ENCODE measurements at regions not wholly inside any gene's neighbourhood (a gene's known extent, or its start where the extent isn't known, plus 50 kb on each side); places are given as distances from the start of the nearest gene placed in this dataset.

DNA sequence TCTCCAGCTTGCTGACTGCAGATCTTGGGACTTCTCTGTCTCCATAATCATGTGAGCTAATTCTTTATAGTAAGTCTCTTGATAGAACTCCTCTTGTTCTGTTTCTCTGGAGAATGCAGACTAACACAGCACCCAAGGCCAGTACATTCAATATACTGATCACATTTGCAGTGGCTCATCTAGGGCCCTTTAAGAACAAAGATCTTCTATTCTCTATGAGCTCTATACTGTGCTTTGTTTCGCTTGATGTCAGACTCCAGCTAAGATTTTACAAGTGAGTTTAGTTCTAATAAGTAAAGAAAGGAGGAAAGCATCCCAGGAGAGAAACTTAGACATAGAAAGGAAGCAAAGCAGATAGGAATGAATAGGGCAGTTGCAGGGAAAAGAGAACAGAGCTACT, 69.3 kb upstream of the TMPO start:
- Histone ChIP-seq H3K79me2 (ENCODE audit: control insufficient read depth, insufficient read depth, low read length) (no peaks in the 10 kb centered on the region), H4K20me1 (ENCODE audit: control insufficient read depth, insufficient read depth) (no peaks in the 10 kb centered on the region), H2AFZ (ENCODE audit: control insufficient read depth, low read depth, low read length) (no peak overlapping the region), H3K4me3 (no peak overlapping the region), H3K27me3 (replicated peaks in 1 of 2; ENCODE audit: control insufficient read depth in 2 of 2, insufficient read depth in 2 of 2, low read length in 1 of 2) (no peaks in the 10 kb centered on the region; a peak in 1 of 4 replicates), H3K4me2 (ENCODE audit: control insufficient read depth, insufficient read depth) (no peak overlapping the region), H3K9ac (ENCODE audit: control insufficient read depth, insufficient read depth, low read length) (no peak overlapping the region), H3K4me1 (ENCODE audit: control insufficient read depth, insufficient read depth, low read length) (no peaks in the 10 kb centered on the region), H3K27ac (ENCODE audit: control insufficient read depth, insufficient read depth) (no peak overlapping the region), H3K36me3 (ENCODE audit: control insufficient read depth in 2 of 2, insufficient read depth in 2 of 2, low read length in 1 of 2) (no peaks in the 10 kb centered on the region), H3K9me3 (replicated peaks; ENCODE audit: control insufficient read depth, insufficient read depth, low read length) (no peaks in the 10 kb centered on the region)
- ChIA-PET RAD21 (ENCODE audit: unreplicated experiment) (no interaction called here), CTCF (interaction anchor here (0.6 to 1.9 kb wide), 2 partner anchors 18 to 51 kb away, joined by 4 read pairs; no protein-coding TSS in a partner anchor), POLR2A (no interaction called here), SMC1A (ENCODE audit: uncharacterized antibody, unreplicated experiment) (interaction anchor here (0.6 to 1.5 kb wide), 2 partner anchors 13 to 22 kb away, joined by 3 to 5 read pairs; no protein-coding TSS in a partner anchor)
- BruUV-seq (replicated peaks) = no TSS peak
- in situ Hi-C loops (cut with MboI) = loop anchor here (25.0 kb wide), 1 partner anchor 541 kb away; no protein-coding TSS in a partner anchor
- DNase-seq (ENCODE audit: low read depth, low spot score) = no peak
- intact Hi-C loops (cut with micrococcal nuclease; ENCODE audit: unreplicated experiment) = no loop called here
- TF ChIP-seq, protein P1, sequence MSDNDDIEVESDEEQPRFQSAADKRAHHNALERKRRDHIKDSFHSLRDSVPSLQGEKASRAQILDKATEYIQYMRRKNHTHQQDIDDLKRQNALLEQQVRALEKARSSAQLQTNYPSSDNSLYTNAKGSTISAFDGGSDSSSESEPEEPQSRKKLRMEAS (IDR thresholded peaks at IDR 0.05; ENCODE audit: low read depth, low read length) = no peak
- TF ChIP-seq ATF7 (IDR thresholded peaks at IDR 0.05; ENCODE audit: low read depth) = no peak
- TF ChIP-seq, protein P2, sequence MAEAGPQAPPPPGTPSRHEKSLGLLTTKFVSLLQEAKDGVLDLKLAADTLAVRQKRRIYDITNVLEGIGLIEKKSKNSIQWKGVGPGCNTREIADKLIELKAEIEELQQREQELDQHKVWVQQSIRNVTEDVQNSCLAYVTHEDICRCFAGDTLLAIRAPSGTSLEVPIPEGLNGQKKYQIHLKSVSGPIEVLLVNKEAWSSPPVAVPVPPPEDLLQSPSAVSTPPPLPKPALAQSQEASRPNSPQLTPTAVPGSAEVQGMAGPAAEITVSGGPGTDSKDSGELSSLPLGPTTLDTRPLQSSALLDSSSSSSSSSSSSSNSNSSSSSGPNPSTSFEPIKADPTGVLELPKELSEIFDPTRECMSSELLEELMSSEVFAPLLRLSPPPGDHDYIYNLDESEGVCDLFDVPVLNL (IDR thresholded peaks at IDR 0.05; ENCODE audit: low read depth, low read length) = no peak
- FAIRE-seq = no peak
- 0% methylated on average over 1 of the region's 1 CpG for WGBS (ENCODE audit: insufficient coverage, insufficient replicate concordance, low lambda C conversion rate, missing lambda C conversion rate)
- ATAC-seq = no peak

DNA sequence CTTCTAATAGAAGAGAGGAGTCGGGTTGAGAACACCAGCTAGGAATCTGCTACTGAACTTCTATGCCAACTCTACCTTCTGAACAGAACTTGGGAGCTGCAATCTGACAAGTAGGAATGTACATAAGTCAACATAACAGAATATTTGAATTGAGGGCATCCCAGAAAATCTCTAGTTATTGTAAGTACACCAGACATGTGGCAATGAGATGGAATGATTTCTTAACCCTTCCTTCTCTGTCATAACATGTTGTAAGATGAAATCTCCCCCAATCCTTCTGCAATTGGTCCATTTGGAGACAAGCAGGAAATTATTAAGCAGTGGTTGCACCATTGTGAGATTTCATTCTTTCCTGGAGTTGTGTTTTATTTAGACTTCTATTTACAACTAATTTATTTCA, 68.7 kb upstream of the TMPO start:
- intact Hi-C loops (cut with micrococcal nuclease; ENCODE audit: unreplicated experiment) = no loop called here
- Histone ChIP-seq H3K27me3 (replicated peaks in 1 of 2; ENCODE audit: control insufficient read depth in 2 of 2, insufficient read depth in 2 of 2, low read length in 1 of 2) (no peaks in the 10 kb centered on the region; a peak in 1 of 4 replicates), H3K9me3 (replicated peaks; ENCODE audit: control insufficient read depth, insufficient read depth, low read length) (no peaks in the 10 kb centered on the region), H3K4me2 (ENCODE audit: control insufficient read depth, insufficient read depth) (no peak overlapping the region), H3K9ac (ENCODE audit: control insufficient read depth, insufficient read depth, low read length) (no peak overlapping the region), H3K27ac (ENCODE audit: control insufficient read depth, insufficient read depth) (no peak overlapping the region), H4K20me1 (ENCODE audit: control insufficient read depth, insufficient read depth) (no peaks in the 10 kb centered on the region), H3K36me3 (ENCODE audit: control insufficient read depth in 2 of 2, insufficient read depth in 2 of 2, low read length in 1 of 2) (no peaks in the 10 kb centered on the region), H2AFZ (ENCODE audit: control insufficient read depth, low read depth, low read length) (no peak overlapping the region), H3K4me1 (ENCODE audit: control insufficient read depth, insufficient read depth, low read length) (no peaks in the 10 kb centered on the region), H3K4me3 (no peak overlapping the region), H3K79me2 (ENCODE audit: control insufficient read depth, insufficient read depth, low read length) (no peaks in the 10 kb centered on the region)
- no peak for ATAC-seq
- RAD21 ChIA-PET (ENCODE audit: unreplicated experiment) = no interaction called here
- 0% methylated on average over 1 of the region's 1 CpG for WGBS (ENCODE audit: insufficient coverage, insufficient replicate concordance, low lambda C conversion rate, missing lambda C conversion rate)
- no TSS peak for BruUV-seq (replicated peaks)
- SMC1A ChIA-PET (ENCODE audit: uncharacterized antibody, unreplicated experiment) = interaction anchor here (1.5 kb wide), 1 partner anchor 22 kb away, joined by 5 read pairs; no protein-coding TSS in a partner anchor
- CTCF ChIA-PET = interaction anchor here (0.6 kb wide), 1 partner anchor 52 kb away, joined by 4 read pairs; no protein-coding TSS in a partner anchor
- DNase-seq (ENCODE audit: low read depth, low spot score) = no peak
- POLR2A ChIA-PET = no interaction called here
- FAIRE-seq = no peak
- in situ Hi-C loops (cut with MboI) = loop anchor here (25.0 kb wide), 1 partner anchor 541 kb away; no protein-coding TSS in a partner anchor
- no peak for TF ChIP-seq RELA (IDR thresholded peaks at IDR 0.05; ENCODE audit: borderline replicate concordance, partially characterized antibody)
- no peak for TF ChIP-seq POLR2AphosphoS2 (IDR thresholded peaks at IDR 0.05; ENCODE audit: low read depth, low read length)
- TF ChIP-seq, protein P3, sequence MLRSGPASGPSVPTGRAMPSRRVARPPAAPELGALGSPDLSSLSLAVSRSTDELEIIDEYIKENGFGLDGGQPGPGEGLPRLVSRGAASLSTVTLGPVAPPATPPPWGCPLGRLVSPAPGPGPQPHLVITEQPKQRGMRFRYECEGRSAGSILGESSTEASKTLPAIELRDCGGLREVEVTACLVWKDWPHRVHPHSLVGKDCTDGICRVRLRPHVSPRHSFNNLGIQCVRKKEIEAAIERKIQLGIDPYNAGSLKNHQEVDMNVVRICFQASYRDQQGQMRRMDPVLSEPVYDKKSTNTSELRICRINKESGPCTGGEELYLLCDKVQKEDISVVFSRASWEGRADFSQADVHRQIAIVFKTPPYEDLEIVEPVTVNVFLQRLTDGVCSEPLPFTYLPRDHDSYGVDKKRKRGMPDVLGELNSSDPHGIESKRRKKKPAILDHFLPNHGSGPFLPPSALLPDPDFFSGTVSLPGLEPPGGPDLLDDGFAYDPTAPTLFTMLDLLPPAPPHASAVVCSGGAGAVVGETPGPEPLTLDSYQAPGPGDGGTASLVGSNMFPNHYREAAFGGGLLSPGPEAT (IDR thresholded peaks at IDR 0.05; ENCODE audit: low read depth) = no peak
- TF ChIP-seq RBBP5 (conservative IDR thresholded peaks at IDR 0.05) = no peak
